GM21619 (cell line): ENCODE measurements at regions not wholly inside any gene's neighbourhood (a gene's known extent, or its start where the extent isn't known, plus 50 kb on each side); places are given as distances from the start of the nearest gene placed in this dataset.
A peak's percentile ranks its signal among the peaks of the same experiment; 100 is the strongest.

ENCODE experiments used
- ATAC-seq: cut with Tn5 transposase; IDR thresholded peaks from one replicate; pipeline ENCODE4 v1.9.1; 2021; ENCODE audit not compliant: unreplicated experiment

DNA sequence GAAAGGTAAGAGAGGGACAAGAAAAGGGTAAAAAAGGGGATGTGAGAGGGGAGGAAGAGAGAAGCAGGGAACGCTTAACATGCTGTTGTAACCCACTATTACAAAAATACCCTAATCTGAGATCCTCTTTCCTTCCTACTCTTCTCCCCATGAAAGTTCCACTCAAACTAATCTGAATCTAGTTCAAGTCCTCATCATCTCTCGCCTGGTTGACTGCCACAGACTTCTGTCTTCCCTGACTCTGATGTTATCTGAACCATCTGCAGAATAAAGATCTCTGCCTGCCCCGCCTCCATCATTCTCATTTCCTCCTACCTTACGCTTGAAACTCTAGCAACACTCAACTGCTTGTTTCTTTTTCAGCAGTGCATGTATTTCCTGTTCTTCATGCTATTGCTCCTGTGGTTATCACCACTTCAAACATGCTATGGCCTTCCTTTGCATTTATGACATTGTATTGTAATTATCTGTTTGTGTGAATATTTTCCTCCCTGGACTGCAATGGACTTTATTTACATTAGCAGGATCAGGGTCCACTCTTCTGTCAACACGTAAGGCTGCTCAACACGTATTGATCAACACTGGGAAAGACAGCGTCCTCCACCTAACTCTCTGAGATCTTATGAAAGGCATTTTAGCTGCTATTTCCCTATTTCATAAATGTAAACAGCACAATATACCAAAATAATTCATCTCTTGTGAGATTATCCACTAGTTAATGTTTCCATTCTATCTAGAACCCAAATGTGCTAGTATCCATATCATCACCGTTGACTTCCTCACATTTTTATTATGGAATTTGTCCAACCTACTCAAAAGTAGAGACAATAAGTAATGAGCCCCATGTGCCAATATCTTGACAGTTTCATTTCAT lies 215.5 kb upstream of the USP25 start:
- ATAC-seq = peak; percentile 96

DNA sequence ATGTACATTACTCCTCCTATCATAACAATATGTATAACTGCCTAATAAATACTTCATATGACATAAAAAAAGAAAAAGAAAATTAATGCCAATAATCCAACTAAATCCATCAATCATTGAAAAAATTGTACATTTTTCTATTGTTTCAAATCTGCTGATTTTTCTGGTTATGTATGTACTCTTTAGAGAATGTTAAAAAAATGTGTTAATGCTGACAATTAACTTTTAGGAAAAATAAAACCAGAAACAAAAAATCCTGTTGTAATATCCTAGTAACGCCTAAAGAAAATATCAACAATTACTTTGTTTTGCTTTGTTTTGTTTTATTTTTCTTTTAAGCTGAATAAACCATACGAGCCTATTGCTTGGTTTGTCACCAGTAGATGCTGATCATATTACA lies 213.9 kb upstream of the USP25 start:
- no peak for ATAC-seq

DNA sequence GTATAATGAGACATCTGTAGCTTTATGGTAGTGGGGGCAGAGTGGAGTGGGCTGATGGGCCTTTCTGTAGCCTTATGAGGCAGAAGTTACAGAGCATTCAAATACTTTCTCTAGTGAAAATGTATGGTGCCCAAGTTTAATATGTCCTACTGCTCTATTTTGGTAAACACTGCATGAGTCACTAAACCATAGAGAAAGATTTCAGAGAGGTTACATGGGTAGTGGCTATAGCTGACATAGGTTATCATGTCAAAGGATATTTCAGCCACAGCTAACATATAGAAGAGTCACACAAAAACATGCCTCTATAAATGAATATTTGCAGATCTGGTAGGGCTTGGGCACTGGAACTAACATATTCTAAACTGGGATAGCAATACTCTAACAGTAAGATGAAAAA lies 212.4 kb upstream of the USP25 start:
- ATAC-seq = no peak

DNA sequence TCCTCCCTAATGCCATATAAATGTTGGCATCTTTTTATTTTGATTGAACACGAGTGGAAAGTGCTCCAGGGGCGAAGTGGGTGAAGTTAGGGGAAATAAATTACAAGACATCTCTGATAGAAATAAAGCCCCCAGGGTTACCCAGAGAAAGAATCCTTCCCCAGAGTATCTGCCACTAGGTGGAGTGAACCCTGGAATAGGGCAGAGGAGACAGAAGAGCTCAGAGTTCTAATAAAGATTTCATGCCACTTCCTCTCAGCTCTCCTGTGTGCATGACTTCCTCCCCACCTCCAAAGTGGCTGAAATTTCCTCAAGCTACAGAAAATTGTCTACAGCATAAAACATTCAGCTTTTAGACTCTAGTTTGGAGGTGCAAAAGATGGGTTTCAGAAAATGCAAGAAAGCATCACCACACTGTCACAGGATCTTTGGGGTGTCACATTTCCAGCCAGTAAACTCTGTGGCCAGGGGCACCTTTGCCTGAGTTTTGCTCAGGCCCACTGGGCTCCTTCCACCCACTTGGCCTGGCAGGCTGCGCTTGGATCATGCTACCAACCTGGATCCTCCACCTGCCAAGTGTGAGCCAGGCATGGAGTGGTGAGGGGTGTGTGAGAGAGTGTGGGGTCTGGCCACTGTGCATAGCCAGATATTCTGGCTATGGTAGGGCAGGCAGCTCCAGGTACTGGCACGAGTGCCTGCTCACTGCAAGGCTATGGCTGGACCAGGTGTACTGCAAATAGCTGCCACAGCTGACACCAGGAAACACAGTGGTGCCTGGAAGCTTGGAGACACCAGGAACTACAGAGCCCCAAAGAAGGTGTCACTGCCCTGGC lies 208.8 kb upstream of the USP25 start:
- ATAC-seq = no peak

DNA sequence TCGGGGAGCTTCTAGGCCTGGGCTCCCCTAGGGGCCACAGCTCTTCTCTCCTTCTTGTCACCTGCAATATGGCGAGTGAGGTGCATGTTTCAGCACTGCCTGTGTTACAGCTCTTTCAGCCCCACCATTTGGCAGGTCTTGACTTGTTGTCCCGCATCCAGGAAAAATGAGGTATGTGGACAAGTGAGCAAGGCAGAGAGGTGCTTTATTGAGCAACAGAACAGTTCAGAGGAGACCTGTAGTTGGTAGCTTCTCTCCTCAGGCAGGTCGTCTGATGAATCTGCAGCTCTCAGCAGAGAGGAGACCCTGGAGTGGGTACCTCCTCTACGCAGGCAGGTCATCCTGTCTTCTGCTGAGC lies 208.2 kb upstream of the USP25 start:
- no peak for ATAC-seq

DNA sequence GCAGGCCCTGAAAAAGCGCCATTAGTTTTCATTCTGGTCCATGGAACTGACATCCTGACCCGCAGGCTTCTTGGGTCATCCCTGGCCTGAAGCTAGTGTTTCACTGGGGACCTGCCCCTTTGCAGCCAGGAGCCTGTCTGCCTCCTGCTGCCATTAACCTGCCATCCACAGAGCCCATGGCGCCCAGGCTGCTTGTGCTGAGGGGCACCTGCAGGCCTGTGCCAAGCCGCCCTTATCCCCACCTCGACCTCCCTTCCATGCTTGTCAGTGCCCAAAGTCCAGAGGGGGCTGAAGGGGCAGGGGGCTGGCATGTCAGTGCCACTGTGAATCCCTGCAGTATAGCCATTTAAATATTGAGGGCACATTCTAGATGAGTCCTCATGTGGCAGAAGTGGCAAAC lies 207.6 kb upstream of the USP25 start:
- ATAC-seq = no peak

DNA sequence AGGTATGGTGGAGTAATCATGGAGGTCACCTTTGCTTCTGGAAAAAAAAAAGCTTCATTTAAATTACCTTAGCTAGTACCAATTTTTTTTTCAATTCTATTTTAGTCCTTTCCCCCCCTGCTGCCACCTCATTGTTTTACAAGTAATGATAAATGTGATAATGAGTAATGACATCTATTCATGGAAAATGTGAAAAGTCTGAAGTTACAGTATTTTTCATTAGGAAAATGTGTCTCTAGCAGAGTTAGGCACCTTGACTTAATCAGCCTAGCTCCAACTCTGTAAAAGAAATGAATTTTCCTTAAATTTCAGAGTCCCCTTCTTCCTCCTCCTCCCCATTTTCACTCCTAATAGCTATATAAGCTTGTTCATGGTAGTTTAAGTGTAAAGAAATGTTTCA lies 204.9 kb upstream of the USP25 start:
- ATAC-seq = no peak

DNA sequence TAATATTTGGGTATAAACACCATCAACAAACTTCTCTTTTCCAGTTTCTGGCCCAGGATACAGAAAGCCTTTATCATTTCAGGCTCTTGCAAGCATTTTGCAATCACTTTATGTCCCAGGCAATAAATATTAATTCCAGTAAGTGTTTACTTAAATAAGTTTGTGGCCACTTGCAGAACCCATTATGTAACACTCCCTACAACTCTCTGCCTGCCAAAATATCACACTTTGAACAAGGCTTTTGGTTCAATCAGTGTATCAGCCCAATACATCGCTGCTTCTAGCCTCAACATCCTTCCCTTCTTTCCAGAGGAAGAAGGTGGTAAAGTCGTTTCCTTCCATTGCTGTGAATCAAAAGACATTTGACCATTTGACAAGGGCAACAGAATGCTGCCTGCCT lies 203.0 kb upstream of the USP25 start:
- ATAC-seq = no peak

DNA sequence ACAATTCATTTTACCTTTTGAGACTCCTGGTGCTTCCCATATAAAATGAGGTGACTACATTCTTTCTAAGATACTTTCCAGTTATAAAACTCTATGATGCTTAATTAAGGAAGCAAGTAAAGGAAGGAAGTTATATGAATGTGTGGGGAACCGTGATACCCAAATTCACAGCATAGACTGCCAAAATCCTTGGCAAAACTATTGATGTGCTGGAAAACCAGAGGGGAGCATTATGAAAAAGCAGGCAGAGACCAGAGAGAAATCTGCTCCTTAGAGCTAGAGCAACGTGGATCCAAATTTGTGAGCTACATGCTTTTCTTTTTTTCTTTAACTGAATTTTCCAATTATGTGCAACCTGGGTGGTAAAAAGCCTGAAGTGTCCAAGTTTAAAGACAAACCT lies 201.4 kb upstream of the USP25 start:
- no peak for ATAC-seq

DNA sequence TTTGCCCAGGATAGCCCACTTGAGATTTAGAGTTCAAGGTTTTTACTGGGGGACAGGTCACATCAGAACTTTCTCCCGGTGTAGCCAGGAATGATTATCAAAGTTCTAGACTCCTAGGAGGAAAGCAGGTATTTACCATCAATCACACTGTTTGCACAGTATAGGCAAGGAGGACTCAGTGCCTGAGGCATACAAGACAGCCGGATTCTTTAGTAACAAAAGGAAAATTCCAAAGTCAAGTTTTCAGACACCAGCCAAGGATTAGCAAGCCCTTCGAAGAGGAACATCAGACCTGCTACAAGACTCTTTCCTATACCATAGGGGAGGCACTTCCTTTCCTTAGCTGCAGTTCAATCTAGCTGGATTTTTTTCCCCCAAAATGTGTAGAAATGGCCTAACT lies 197.8 kb upstream of the USP25 start:
- no peak for ATAC-seq

DNA sequence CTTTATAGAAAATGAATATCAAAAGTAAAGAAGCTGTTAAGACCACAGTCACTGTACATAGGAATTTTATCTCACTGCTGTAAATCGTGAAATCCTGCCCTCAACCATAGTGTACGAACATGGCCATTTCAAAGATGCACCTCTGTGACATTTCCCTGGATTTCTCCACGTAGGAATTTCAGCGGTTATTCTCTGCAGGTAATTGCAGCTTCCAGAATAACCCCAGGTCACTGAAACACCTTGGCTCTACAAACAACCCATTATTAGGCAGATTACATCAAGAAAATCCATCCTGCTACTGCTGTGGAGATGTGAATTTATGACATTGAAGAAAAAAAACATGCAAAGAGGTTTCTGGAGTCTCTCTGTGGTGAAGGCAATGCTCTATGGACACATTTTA lies 196.2 kb upstream of the USP25 start:
- ATAC-seq = no peak

DNA sequence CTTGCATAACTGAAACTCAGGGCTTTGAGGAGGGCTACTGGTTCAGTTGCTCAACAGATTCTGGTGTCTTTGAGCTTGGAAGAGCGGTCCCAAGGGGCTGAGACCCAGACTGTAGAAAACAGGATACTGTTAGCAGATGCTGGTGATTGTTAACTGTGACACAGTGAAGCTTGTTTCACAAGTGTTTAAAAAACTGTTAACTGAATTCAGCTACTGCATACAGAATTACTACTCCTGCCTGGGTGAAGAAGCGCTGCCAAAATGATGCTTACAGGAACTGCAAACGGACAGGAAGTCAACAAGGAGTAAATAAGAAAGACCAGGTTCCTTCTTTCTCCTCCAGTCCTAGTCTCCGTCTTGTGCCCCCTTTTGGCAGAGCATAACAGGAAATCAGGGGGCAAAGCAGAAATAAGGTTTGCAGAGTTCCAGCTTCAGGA lies 195.3 kb upstream of the USP25 start:
- ATAC-seq = no peak

DNA sequence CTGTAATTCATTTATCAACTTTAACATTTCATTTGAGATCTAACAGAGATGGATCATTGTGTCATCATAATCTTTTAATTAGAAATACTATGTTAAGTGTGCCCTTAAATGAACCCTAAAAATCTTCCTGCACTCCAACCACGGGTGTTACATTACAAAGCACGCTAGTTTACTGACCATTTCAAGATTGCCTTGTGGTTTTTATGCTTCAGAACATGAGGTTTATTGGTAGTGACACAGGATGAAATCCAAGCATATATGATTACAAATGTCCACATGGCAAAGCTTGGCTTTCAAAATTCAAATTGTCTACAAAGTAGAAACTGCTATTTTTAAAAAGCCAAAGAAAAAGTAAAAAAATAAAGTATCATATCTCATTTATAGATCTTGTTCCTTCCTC lies 190.4 kb upstream of the USP25 start:
- ATAC-seq = no peak

DNA sequence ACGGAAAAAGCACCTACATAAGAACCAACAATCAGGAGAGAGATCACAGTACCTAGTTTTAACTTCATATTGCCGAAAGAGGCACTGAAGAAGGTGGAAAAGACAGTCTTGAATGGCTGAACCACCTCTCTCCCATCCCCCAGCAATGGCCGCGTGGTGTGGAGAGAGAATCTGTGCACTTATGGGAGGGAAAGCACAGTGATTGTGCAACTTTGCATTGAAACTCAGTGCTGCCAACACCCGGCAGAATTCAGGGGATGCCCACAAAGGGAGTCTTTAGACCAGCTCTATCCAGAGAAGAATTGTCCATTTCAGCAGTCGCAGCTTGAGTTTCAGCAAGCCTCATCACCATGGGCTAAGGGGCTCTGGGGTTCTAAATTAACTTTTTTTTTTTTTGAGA lies 186.3 kb upstream of the USP25 start:
- no peak for ATAC-seq

DNA sequence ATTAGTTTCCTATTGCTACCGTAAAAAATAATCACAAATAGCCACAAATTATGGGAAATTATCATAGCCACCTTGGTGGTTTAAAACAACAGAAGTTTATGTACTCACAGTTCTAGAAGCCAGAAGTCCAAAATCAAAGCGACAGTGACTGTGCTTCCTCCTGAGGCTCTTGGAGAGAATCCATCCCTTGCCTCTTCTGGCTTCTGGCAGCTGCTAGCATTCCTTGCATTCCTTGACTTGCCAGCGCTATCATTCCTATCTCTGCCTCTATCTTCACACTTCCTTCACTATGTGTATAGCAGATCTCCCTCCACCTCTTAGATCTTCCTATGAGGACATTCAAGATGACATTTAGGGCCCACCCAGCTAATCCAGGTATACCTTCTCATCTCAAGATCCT lies 180.1 kb upstream of the USP25 start:
- no peak for ATAC-seq

DNA sequence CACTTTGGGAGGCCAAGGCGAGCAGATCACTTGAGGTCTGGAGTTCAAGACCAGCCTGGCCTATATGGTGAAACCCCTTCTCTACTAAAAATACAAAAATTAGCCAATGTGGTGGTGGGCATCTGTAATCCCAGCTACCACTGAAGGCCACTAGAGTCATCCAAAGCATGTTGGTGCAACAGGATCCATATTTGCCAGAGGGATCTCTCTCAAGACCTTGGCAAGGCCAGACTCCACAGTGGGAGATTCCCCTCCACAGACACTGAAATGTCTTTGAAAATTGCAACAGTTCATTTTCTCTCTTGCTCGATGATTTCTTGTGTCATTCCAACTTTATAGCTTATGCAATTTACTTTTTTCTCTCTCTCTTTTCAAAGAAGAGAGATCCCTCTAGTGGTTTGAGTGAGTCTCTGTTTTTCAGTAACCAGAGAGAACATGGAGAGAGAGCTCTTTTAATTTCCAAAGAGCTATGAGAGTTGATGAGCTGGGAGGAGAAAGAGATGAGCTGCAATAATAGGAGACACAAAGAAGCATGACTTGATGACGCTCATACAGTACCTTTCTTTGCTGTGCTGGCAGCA lies 176.8 kb upstream of the USP25 start:
- ATAC-seq = no peak

DNA sequence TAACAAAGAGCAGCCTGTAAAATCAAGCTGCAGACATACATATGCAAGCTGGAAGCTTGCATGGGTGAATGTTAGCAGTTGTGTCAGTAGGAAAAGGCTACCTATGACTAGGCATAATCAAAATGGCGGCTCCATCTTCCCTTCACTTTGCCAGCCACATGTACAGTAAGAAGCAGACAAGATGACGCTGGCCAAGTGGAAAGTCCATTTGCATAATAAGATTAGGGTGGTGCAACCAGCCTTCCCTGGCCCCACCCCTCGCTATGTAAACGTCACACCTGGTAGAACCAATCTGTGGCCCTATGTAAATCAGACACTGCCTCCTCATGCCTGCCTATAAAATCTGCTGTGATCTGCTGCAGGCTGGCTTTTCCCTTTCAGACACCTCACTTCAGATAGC lies 171.9 kb upstream of the USP25 start:
- no peak for ATAC-seq

DNA sequence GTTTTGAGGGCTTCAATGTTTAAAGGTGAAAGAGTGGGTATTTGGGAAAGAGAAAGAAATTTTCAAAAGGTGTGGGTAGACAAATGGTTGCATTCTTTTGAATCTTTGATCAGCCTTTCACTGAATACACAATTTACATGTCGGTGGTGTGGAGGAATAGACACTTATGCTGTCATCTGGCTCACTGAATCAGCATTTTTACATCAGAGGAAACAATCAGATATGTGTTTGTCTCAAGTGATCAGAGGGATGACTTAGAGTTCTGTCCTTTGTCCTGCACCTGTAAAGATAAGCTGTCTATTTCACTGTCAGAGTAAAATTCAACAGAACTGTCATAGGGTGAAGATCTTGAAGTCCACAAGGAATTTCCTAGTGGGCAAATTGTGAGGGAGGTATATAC lies 170.9 kb upstream of the USP25 start:
- no peak for ATAC-seq

DNA sequence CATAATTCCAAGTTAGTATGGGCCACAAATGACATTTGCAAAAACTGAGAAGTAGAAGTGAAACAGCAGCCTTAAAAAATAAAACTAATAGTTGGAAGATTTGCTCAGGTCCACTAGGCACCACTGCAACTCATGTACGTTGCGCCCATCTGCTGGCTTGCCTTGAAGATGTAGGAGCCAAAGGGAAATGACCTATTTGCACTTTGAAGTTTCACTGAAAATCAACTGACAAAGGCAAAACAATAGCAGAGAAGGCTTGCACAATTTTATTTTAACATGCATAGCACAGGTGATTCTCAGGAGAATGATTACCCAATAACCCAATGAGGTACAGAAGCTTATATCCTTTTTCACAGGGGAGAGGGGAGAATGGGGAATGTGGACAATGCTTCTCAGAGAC lies 170.1 kb upstream of the USP25 start:
- ATAC-seq = no peak

DNA sequence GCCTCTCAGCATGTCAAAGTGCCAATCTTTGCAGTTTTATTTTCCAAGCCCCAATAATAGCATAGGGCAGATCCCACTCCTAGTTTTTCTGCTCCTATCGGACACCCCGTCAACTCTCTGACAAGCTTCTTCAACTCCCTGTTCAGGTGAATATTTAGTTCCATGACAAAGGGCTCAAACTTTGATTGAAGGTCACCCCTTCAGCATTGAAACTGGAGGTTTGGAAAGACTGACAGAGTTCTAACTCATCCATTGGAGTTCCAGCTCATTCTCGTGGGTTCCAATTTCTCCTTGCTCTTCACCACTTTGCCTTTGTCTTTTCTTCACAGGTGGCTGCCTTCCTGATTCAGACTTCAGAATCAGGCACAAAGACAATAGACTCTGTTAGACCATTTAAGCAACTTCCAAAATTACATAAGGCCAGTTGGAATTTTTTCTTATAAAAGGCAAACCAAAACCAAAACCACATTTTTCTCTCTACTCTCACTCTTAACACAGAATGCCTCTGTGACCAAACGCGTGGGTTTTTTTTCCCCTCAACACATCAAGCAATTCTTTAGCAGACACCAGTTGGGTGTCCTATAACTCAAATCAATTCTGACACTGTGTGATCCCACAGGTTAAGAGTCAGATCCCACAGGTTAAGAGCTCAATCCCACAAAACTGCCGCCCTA lies 169.3 kb upstream of the USP25 start:
- ATAC-seq = no peak

DNA sequence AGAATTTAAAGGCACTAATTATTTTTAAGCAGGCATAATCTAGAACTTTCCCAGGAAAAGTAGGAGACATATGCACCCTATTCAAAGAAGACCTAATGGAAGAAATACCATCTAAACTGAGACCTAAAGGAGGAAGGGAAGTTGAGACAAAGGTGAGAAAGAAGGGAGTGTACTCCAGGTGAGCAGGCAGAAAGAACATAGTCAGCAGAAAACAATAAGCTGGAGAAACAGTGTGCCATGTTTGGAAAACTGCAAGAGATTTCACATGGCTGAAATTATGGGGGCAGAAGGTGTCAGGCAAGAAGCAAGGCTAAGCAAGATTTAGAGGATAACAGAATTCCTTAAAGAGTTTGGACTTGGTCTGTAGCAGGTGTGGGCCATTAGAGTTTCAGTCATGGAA lies 167.0 kb upstream of the USP25 start:
- no peak for ATAC-seq

DNA sequence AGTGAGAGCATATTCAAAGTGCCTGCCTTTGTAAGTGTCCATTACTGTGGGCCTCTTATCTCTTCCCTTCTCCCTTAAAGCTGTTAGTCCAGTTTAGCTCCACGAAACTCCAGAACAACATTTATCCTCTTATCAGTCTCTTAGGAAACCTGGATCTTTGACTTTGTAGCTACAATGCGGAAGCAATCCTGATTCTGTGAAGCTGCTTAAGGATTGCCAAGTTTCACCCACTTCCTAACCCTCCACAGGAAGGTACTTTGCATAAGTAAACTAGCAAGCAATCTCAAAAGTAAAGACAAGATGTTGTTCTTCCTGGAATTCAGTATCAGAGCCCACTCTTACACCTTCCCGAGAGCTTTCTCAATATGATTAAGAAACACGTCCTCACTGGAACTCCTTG lies 164.9 kb upstream of the USP25 start:
- ATAC-seq = no peak
